GM12878 (cell line): ENCODE measurements at regions not wholly inside any gene's neighbourhood (a gene's known extent, or its start where the extent isn't known, plus 50 kb on each side); places are given as distances from the start of the nearest gene placed in this dataset.

Experiments
- CBX3 ChIP-seq: fragments of 200-600 bp; sonication (generic); IDR thresholded peaks from 2 replicates; pipeline ENCODE4 v1.6.1; 2016; ENCODE audit warnings: low read depth, borderline replicate concordance
- HDAC2 ChIP-seq: fragments of 200-600 bp; sonication (generic); IDR thresholded peaks from 2 replicates; pipeline ENCODE4 v1.6.1; 2017
- POLR2AphosphoS5 ChIP-seq: IDR thresholded peaks from 2 replicates; pipeline ENCODE4 v1.6.1; 2011; ENCODE audit warnings: mild to moderate bottlenecking, low read length, inconsistent platforms
- RAD21 ChIP-seq: IDR thresholded peaks from 2 replicates; pipeline ENCODE4 v1.6.1; 2011; ENCODE audit warnings: mild to moderate bottlenecking, low read depth, low read length, moderate library complexity; ENCODE audit not compliant: insufficient read depth
- SRF ChIP-seq, 2 experiments: IDR thresholded peaks; 2 replicates each; pipeline ENCODE4 v1.6.1; 2011; ENCODE audit warnings: low read depth in 2 of 2, low read length in 2 of 2, mild to moderate bottlenecking in 1 of 2, moderate library complexity in 1 of 2
- TF ChIP-seq, protein P1 (sequence below), 3 experiments: IDR thresholded peaks in 2 of 3; conservative IDR thresholded peaks in 1 of 3; 2 replicates each; pipeline ENCODE4 v1.5.1; 2011; ENCODE audit warnings: low read depth in 3 of 3, low read length in 3 of 3, mild to moderate bottlenecking in 3 of 3, control low read depth in 2 of 3, moderate library complexity in 2 of 3, inconsistent platforms in 1 of 3, mixed read lengths in 1 of 3; ENCODE audit not compliant: control insufficient read depth in 2 of 3, insufficient read depth in 1 of 3; ENCODE audit errors: extremely low read depth in 1 of 3

- TF ChIP-seq RAD21 (no peak), POLR2AphosphoS5 (no peak), HDAC2 (no peak), SRF (IDR thresholded peaks at IDR 0.05; ENCODE audit: low read depth in 2 of 2, low read length in 2 of 2) (no peak), CBX3 (no peak)
- TF ChIP-seq, protein P1, sequence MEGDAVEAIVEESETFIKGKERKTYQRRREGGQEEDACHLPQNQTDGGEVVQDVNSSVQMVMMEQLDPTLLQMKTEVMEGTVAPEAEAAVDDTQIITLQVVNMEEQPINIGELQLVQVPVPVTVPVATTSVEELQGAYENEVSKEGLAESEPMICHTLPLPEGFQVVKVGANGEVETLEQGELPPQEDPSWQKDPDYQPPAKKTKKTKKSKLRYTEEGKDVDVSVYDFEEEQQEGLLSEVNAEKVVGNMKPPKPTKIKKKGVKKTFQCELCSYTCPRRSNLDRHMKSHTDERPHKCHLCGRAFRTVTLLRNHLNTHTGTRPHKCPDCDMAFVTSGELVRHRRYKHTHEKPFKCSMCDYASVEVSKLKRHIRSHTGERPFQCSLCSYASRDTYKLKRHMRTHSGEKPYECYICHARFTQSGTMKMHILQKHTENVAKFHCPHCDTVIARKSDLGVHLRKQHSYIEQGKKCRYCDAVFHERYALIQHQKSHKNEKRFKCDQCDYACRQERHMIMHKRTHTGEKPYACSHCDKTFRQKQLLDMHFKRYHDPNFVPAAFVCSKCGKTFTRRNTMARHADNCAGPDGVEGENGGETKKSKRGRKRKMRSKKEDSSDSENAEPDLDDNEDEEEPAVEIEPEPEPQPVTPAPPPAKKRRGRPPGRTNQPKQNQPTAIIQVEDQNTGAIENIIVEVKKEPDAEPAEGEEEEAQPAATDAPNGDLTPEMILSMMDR (IDR thresholded peaks at IDR 0.05 in 2 of 3, conservative IDR thresholded peaks at IDR 0.05 in 1 of 3; ENCODE audit: control insufficient read depth in 2 of 3, extremely low read depth in 1 of 3, insufficient read depth in 1 of 3, low read depth in 3 of 3, low read length in 3 of 3) = no peak
These were observed 93.4 kb downstream of the BLID start for GRCh38 chr11:122022646-122023045.
